HG02981 (cell line): ENCODE measurements at regions not wholly inside any gene's neighbourhood (a gene's known extent, or its start where the extent isn't known, plus 50 kb on each side); places are given as distances from the start of the nearest gene placed in this dataset.
A peak's percentile ranks its signal among the peaks of the same experiment; 100 is the strongest.
"Not testable (repeated sequence)": the region's sequence is repeated elsewhere in the genome, so short reads cannot be mapped to it uniquely, and the experiment has no call there.

Experiments used
- ATAC-seq: cut with Tn5 transposase; IDR thresholded peaks from one replicate; pipeline ENCODE4 v1.9.1; 2021; ENCODE audit warnings: mild to moderate bottlenecking, moderate library complexity; ENCODE audit not compliant: unreplicated experiment

- ATAC-seq = no peak
Observed at GRCh38 chr18:9009703-9010488, 92.6 kb upstream of the NDUFV2 start.

- no peak for ATAC-seq
Observed at GRCh38 chr18:9011431-9011830, 91.1 kb upstream of the NDUFV2 start.

GRCh38 chr18:9013926-9014373, 88.5 kb upstream of the NDUFV2 start:
- no peak for ATAC-seq

- no peak for ATAC-seq
Observed at GRCh38 chr18:9015689-9016088, 86.8 kb upstream of the NDUFV2 start.

- no peak for ATAC-seq
Observed at GRCh38 chr18:9016633-9017166, 85.8 kb upstream of the NDUFV2 start.

GRCh38 chr18:9017167-9017904, 85.2 kb upstream of the NDUFV2 start:
- ATAC-seq = peak; percentile 86

GRCh38 chr18:9017905-9018227, 84.6 kb upstream of the NDUFV2 start:
- no peak for ATAC-seq

GRCh38 chr18:9019135-9019534, 83.4 kb upstream of the NDUFV2 start:
- ATAC-seq = no peak

- no peak for ATAC-seq
Observed at GRCh38 chr18:9020221-9020620, 82.3 kb upstream of the NDUFV2 start.

GRCh38 chr18:9021458-9021857, 81.0 kb upstream of the NDUFV2 start:
- ATAC-seq = no peak

GRCh38 chr18:9022397-9023155, 79.9 kb upstream of the NDUFV2 start:
- ATAC-seq = no peak

GRCh38 chr18:9024031-9024646, 78.4 kb upstream of the NDUFV2 start:
- not testable (repeated sequence) for ATAC-seq

GRCh38 chr18:9025091-9025838, 77.2 kb upstream of the NDUFV2 start:
- ATAC-seq = no peak

- ATAC-seq = no peak
Observed at GRCh38 chr18:9029131-9029530, 73.4 kb upstream of the NDUFV2 start.

GRCh38 chr18:9032519-9032918, 70.0 kb upstream of the NDUFV2 start:
- ATAC-seq = no peak

- no peak for ATAC-seq
Observed at GRCh38 chr18:9038277-9038871, 64.1 kb upstream of the NDUFV2 start.

GRCh38 chr18:9039441-9040071, 62.9 kb upstream of the NDUFV2 start:
- ATAC-seq = no peak

GRCh38 chr18:9042766-9043481, 59.6 kb upstream of the NDUFV2 start:
- no peak for ATAC-seq

GRCh38 chr18:9043581-9043980, 58.9 kb upstream of the NDUFV2 start:
- ATAC-seq = no peak
